K562 (cell line): ENCODE measurements at regions not wholly inside any gene's neighbourhood (a gene's known extent, or its start where the extent isn't known, plus 50 kb on each side); places are given as distances from the start of the nearest gene placed in this dataset.

Experiments used
- ATAC-seq: fragments of 200-7000 bp; cut with Tn5 transposase; 3 replicates; pipeline ENCODE4 v1.9.1; 2020; ENCODE audit warnings: moderate library complexity
- BruUV-seq: library from RNA; stranded (reverse); fragments of 400-500 nt; replicated peaks from 2 replicates; lab custom pipeline; 2021; lab: Mats Ljungman, UMichigan
- CTCF ChIA-PET: fragments of 300-600 bp; formaldehyde crosslinking; extraction: SDS; loops from one replicate; lab custom pipeline; 2021; ENCODE audit warnings: low intra/inter-chr PET ratio; lab: Yijun Ruan, JAX
- POLR2A ChIA-PET: fragments of 300-600, 350-650 bp; sonication (Branson Sonifier 250); formaldehyde crosslinking; extraction: SDS; loops from one replicate; lab custom pipeline; 2021; ENCODE audit warnings: antibody characterized with exemption, inconsistent platforms; lab: Yijun Ruan, JAX
- DNase-seq, 4 experiments: peaks; one replicate each; pipeline versions ENCODE4 v3.0.0 to v3.0.0-alpha.2; 2011 to 2018; ENCODE audit warnings: low spot score in 3 of 4, mixed read lengths in 3 of 4; ENCODE audit errors: extremely low read depth in 1 of 4
- FAIRE-seq: peaks from 2 replicates; lab custom pipeline; 2011; peaks lifted over from hg19 to GRCh38; lab: Jason Lieb, UNC
- H2AFZ ChIP-seq: 2 replicates; pipeline ENCODE4 v1.6.0; 2011; ENCODE audit warnings: low read depth, low read length, control low read depth, inconsistent platforms
- H3K27ac ChIP-seq: fragments of 200-600 bp; 3 replicates; pipeline ENCODE4 v1.8.0; 2011; ENCODE audit warnings: low read depth, mild to moderate bottlenecking, control low read depth, inconsistent platforms, low read length, moderate library complexity, mixed read lengths; ENCODE audit errors: extremely low read depth
- H3K27me3 ChIP-seq, 2 experiments: fragments of 300-600 bp in 1 of 2; 2 replicates in 1 of 2; 3 replicates in 1 of 2; pipeline versions ENCODE4 v1.6.0 to v1.8.0; 2011; ENCODE audit warnings: inconsistent platforms in 2 of 2, low read length in 2 of 2, mild to moderate bottlenecking in 1 of 2, mixed read lengths in 1 of 2, moderate library complexity in 1 of 2; ENCODE audit not compliant: control insufficient read depth in 2 of 2, insufficient read depth in 2 of 2
- H3K36me3 ChIP-seq: fragments of 300-600 bp; 3 replicates; pipeline ENCODE4 v1.8.0; 2011; ENCODE audit warnings: mild to moderate bottlenecking, low read length, inconsistent platforms; ENCODE audit not compliant: control insufficient read depth, insufficient read depth
- H3K4me1 ChIP-seq, 2 experiments: fragments of 200-600 bp in 1 of 2; replicated peaks in 1 of 2; 2 replicates in 1 of 2; 3 replicates in 1 of 2; pipeline versions ENCODE4 v1.5.1 to v1.8.0; 2011; ENCODE audit warnings: inconsistent platforms in 2 of 2, low read length in 2 of 2, mild to moderate bottlenecking in 1 of 2, mixed read lengths in 1 of 2, moderate library complexity in 1 of 2; ENCODE audit not compliant: control insufficient read depth in 2 of 2, insufficient read depth in 2 of 2
- H3K4me2 ChIP-seq: 2 replicates; pipeline ENCODE4 v1.6.1; 2011; ENCODE audit warnings: low read length, control low read depth, inconsistent platforms, mixed read lengths; ENCODE audit not compliant: insufficient read depth
- H3K4me3 ChIP-seq: fragments of 200-600 bp; sonication (generic), shearing (Covaris generic); 2 replicates; pipeline ENCODE4 v1.5.1; 2016; ENCODE audit warnings: control low read depth, inconsistent platforms
- H3K79me2 ChIP-seq: fragments of 200-600 bp; 3 replicates; pipeline ENCODE4 v1.8.0; 2011; ENCODE audit warnings: low read length, inconsistent platforms; ENCODE audit not compliant: control insufficient read depth, insufficient read depth
- H3K9ac ChIP-seq, 2 experiments: 2 replicates each; pipeline versions ENCODE4 v1.6.0 to v1.6.1; 2011; ENCODE audit warnings: low read depth in 2 of 2, low read length in 2 of 2, control low read depth in 1 of 2, inconsistent platforms in 1 of 2, mild to moderate bottlenecking in 1 of 2, mixed read lengths in 1 of 2; ENCODE audit not compliant: insufficient read depth in 1 of 2
- H3K9me1 ChIP-seq: one replicate; pipeline ENCODE4 v1.6.0; 2011; ENCODE audit warnings: inconsistent platforms, mild to moderate bottlenecking, low read length, moderate library complexity; ENCODE audit not compliant: control insufficient read depth, insufficient read depth
- H3K9me3 ChIP-seq: replicated peaks from 2 replicates; pipeline ENCODE4 v1.5.1; 2011; ENCODE audit warnings: low read depth, low read length, inconsistent platforms; ENCODE audit not compliant: control insufficient read depth, insufficient read depth
- H4K20me1 ChIP-seq: replicated peaks from 2 replicates; pipeline ENCODE4 v1.6.1; 2011; ENCODE audit warnings: low read length, inconsistent platforms, mixed read lengths; ENCODE audit not compliant: control insufficient read depth, insufficient read depth
- KLF13 ChIP-seq: fragments of 450-650 bp; IDR thresholded peaks from 2 replicates; pipeline ENCODE4 v1.6.1; 2016; ENCODE audit warnings: missing genetic modification characterization, low read depth, mild to moderate bottlenecking, missing compliant biosample characterization, moderate library complexity, borderline replicate concordance
- MAFG ChIP-seq: fragments of 450-650 bp; conservative IDR thresholded peaks from 2 replicates; pipeline ENCODE4 v1.6.1; 2016; ENCODE audit warnings: missing genetic modification characterization, missing compliant biosample characterization
- NCOR1 ChIP-seq: fragments of 450-650 bp; IDR thresholded peaks from 2 replicates; pipeline ENCODE4 v1.6.1; 2016; ENCODE audit warnings: mild to moderate bottlenecking, moderate library complexity
- SNAPC5 ChIP-seq: fragments of 250-450 bp; sonication (Bioruptor Pico); IDR thresholded peaks from 2 replicates; pipeline ENCODE4 v1.8.0; 2021; ENCODE audit warnings: moderate library complexity, mild to moderate bottlenecking, inconsistent platforms
- TARDBP ChIP-seq: fragments of 450-650 bp; IDR thresholded peaks from 2 replicates; pipeline ENCODE4 v1.6.1; 2016
- TBL1XR1 ChIP-seq, 2 experiments: IDR thresholded peaks; 2 replicates each; pipeline ENCODE4 v1.6.1; 2012; ENCODE audit warnings: improper control_type of control experiment in 2 of 2, low read length in 2 of 2, mild to moderate bottlenecking in 1 of 2
- UBTF ChIP-seq, 2 experiments: IDR thresholded peaks; 2 replicates each; pipeline ENCODE4 v1.6.1; 2012; ENCODE audit warnings: improper control_type of control experiment in 2 of 2, low read depth in 2 of 2, low read length in 2 of 2, borderline replicate concordance in 1 of 2
- XRCC3 ChIP-seq: fragments of 450-650 bp; IDR thresholded peaks from 2 replicates; pipeline ENCODE4 v1.6.1; 2017; ENCODE audit warnings: mild to moderate bottlenecking, moderate library complexity
- ZNF274 ChIP-seq: IDR thresholded peaks from 2 replicates; pipeline ENCODE4 v1.6.1; 2011; ENCODE audit warnings: low read depth, mild to moderate bottlenecking, low read length, moderate library complexity, borderline replicate concordance
- ZNF511 ChIP-seq: sonication (generic); formaldehyde crosslinking; IDR thresholded peaks from 2 replicates; pipeline ENCODE4 v1.8.0; 2022; ENCODE audit warnings: mild to moderate bottlenecking, missing genetic modification reagents
- ZNF512 ChIP-seq: IDR thresholded peaks from 2 replicates; pipeline ENCODE4 v1.6.1; 2016; ENCODE audit warnings: missing genetic modification characterization, missing compliant biosample characterization
- WGBS: fragments of 100-300 bp; shearing (Covaris generic); methylation state at CpG from one replicate; pipeline ENCODE4 v1.1.6; 2016; ENCODE audit warnings: low coverage, mixed read lengths; ENCODE audit not compliant: insufficient coverage; ENCODE audit errors: missing lambda C conversion rate; 5-methylcytosine and 5-hydroxymethylcytosine counted together
- in situ Hi-C: fragments of 300-500 bp; cut with MboI; formaldehyde crosslinking; loops from 4 replicates; pipeline ENCODE4 v1.15.0; 2018; ENCODE audit warnings: inconsistent platforms, mixed read lengths
- intact Hi-C: fragments of 100-400 bp; cut with micrococcal nuclease; formaldehyde crosslinking; loops from 2 replicates; pipeline ENCODE4 v1.14.2; 2022

GRCh38 chr6:105898286-105898685, 187.8 kb upstream of the PRDM1 start:
- 12% methylated on average over 5 of the region's 5 CpGs for WGBS
- in situ Hi-C loops (no loop called here), intact Hi-C loops (no loop called here)
- H3K9ac ChIP-seq = no peak overlapping the region
- FAIRE-seq (no peak), DNase-seq (no peak)
- H3K4me3 ChIP-seq = no peak overlapping the region
- no peak overlapping the region for H3K27ac ChIP-seq
- H3K9me1 ChIP-seq = no peaks in the 10 kb centered on the region
- TF ChIP-seq KLF13 (no peak), MAFG (tag) (no peak)
- TF ChIP-seq, all 486 proteins: peak for 0
- Histone ChIP-seq H3K79me2 (no peaks in the 10 kb centered on the region), H4K20me1 (no peaks in the 10 kb centered on the region), H3K4me1 (peaks cover 0 to 25% of the 10 kb centered on the region in 2 experiments; a peak in 4 of 5 replicates), H3K36me3 (no peaks in the 10 kb centered on the region), H2AFZ (no peak overlapping the region), H3K4me2 (no peak overlapping the region), H3K9me3 (no peaks in the 10 kb centered on the region), H3K27me3 (no peaks in the 10 kb centered on the region)
- ChIA-PET POLR2A (no interaction called here), CTCF (no interaction called here)
- ATAC-seq = no peak
- BruUV-seq = no TSS peak

GRCh38 chr6:105897131-105897530, 189.0 kb upstream of the PRDM1 start:
- Histone ChIP-seq H3K4me2 (no peak overlapping the region), H3K36me3 (no peaks in the 10 kb centered on the region), H3K27me3 (no peaks in the 10 kb centered on the region), H2AFZ (no peak overlapping the region), H3K79me2 (no peaks in the 10 kb centered on the region), H4K20me1 (no peaks in the 10 kb centered on the region), H3K9me1 (no peaks in the 10 kb centered on the region), H3K9ac (no peak overlapping the region), H3K4me1 (peaks cover 4 to 25% of the 10 kb centered on the region in 2 experiments), H3K27ac (no peak overlapping the region), H3K9me3 (no peaks in the 10 kb centered on the region), H3K4me3 (no peak overlapping the region)
- ChIA-PET POLR2A (no interaction called here), CTCF (no interaction called here)
- FAIRE-seq = no peak
- in situ Hi-C loops = no loop called here
- BruUV-seq = no TSS peak
- 17% methylated on average over 1 of the region's 1 CpG for WGBS
- no peak for TF ChIP-seq TBL1XR1 (IDR thresholded peaks at IDR 0.05; ENCODE audit: low read length in 2 of 2)
- TF ChIP-seq TARDBP = no peak
- no peak for TF ChIP-seq MAFG (tag)
- no peak for TF ChIP-seq NCOR1
- 0 out of 2 replicates have a peak, but pooled peaks have one; percentile 1 for TF ChIP-seq ZNF274
- 0 out of 2 replicates have a peak, but pooled peaks have one; percentile 14 for TF ChIP-seq ZNF512
- no peak for TF ChIP-seq XRCC3
- TF ChIP-seq UBTF (IDR thresholded peaks at IDR 0.05; ENCODE audit: borderline replicate concordance in 1 of 2, low read depth in 2 of 2, low read length in 2 of 2) = no peak
- TF ChIP-seq SNAPC5 (CRISPR knock-in tag) = no peak
- TF ChIP-seq ZNF511 (CRISPR knock-in tag) = no peak
- ATAC-seq = no peak
- intact Hi-C loops = no loop called here
- no peak for DNase-seq
